ENCODE measurements at regions not wholly inside any gene's neighbourhood (a gene's known extent, or its start where the extent isn't known, plus 50 kb on each side); places are given as distances from the start of the nearest gene placed in this dataset.

GRCh38 chr6:18584372-18584771 lies 197.2 kb downstream of the RNF144B start:
- Mint-ChIP-seq H3K27me3 (ENCODE audit: low read depth in 3 of 3) (peaks cover 0 to 2% (median 2%) of the 10 kb centered on the region in 3 donors), H3K27ac (no peak overlapping the region), H3K4me3 (no peak overlapping the region), H3K36me3 (no peaks in the 10 kb centered on the region), H3K4me1 (no peaks in the 10 kb centered on the region), H3K9me3 (peaks cover 0 to 6% (median 0%) of the 10 kb centered on the region in 7 donors)
- no peaks in the 10 kb centered on the region for H3K36me3 ChIP-seq (replicated peaks in 1 of 2; ENCODE audit: control insufficient read depth in 1 of 2, insufficient read depth in 2 of 2, low read length in 2 of 2)
- H3K79me2 ChIP-seq (ENCODE audit: insufficient read depth, low read length) = no peaks in the 10 kb centered on the region
- H3K9me3 ChIP-seq (replicated peaks in 1 of 2; ENCODE audit: control insufficient read depth in 1 of 2, insufficient read depth in 1 of 2, low read length in 2 of 2) = no peaks in the 10 kb centered on the region
- intact Hi-C loops (cut with micrococcal nuclease) = no loop called here
- DNase-seq = no peak
- no peak overlapping the region for H3K9ac ChIP-seq (ENCODE audit: insufficient read depth, low read length, poor library complexity, severe bottlenecking)
- no peaks in the 10 kb centered on the region for H3K27me3 ChIP-seq (ENCODE audit: control insufficient read depth in 2 of 2, insufficient read depth in 2 of 2, low read length in 2 of 2)
- 100% methylated on average over 1 of the region's 4 CpGs for WGBS (ENCODE audit: insufficient coverage)
- no peak overlapping the region for H3K4me2 ChIP-seq (replicated peaks; ENCODE audit: extremely low read depth, low read length, poor library complexity, severe bottlenecking)
- H3K4me3 ChIP-seq (replicated peaks in 1 of 3; ENCODE audit: low read depth in 2 of 3, low read length in 3 of 3) = no peak overlapping the region
- H4K20me1 ChIP-seq (ENCODE audit: insufficient read depth, low read length) = no peaks in the 10 kb centered on the region
- H3K27ac ChIP-seq (ENCODE audit: low read depth in 1 of 2, low read length in 2 of 2) = no peak overlapping the region
- H2AFZ ChIP-seq (ENCODE audit: insufficient read depth, low read depth, low read length, poor library complexity, severe bottlenecking) = no peak overlapping the region
- no peaks in the 10 kb centered on the region for H3K4me1 ChIP-seq (ENCODE audit: control insufficient read depth in 1 of 2, insufficient read depth in 2 of 2, low read length in 2 of 2)
- TF ChIP-seq CTCF (IDR thresholded peaks at IDR 0.05) = no peak

- Mint-ChIP-seq H3K27ac (no peak overlapping the region), H3K27me3 (ENCODE audit: low read depth in 3 of 3) (peaks cover 0 to 2% (median 2%) of the 10 kb centered on the region in 3 donors), H3K4me1 (no peaks in the 10 kb centered on the region), H3K9me3 (peaks cover 0 to 6% (median 0%) of the 10 kb centered on the region in 7 donors), H3K4me3 (no peak overlapping the region), H3K36me3 (no peaks in the 10 kb centered on the region)
- no peaks in the 10 kb centered on the region for H3K36me3 ChIP-seq (replicated peaks in 1 of 2; ENCODE audit: control insufficient read depth in 1 of 2, insufficient read depth in 2 of 2, low read length in 2 of 2)
- no peaks in the 10 kb centered on the region for H3K27me3 ChIP-seq (ENCODE audit: control insufficient read depth in 2 of 2, insufficient read depth in 2 of 2, low read length in 2 of 2)
- H3K9me3 ChIP-seq (replicated peaks in 1 of 2; ENCODE audit: control insufficient read depth in 1 of 2, insufficient read depth in 1 of 2, low read length in 2 of 2) = no peaks in the 10 kb centered on the region
- intact Hi-C loops (cut with micrococcal nuclease) = no loop called here
- H3K79me2 ChIP-seq (ENCODE audit: insufficient read depth, low read length) = no peaks in the 10 kb centered on the region
- no peak for TF ChIP-seq CTCF (IDR thresholded peaks at IDR 0.05)
- no peak overlapping the region for H3K9ac ChIP-seq (ENCODE audit: insufficient read depth, low read length, poor library complexity, severe bottlenecking)
- H3K4me3 ChIP-seq (replicated peaks in 1 of 3; ENCODE audit: low read depth in 2 of 3, low read length in 3 of 3) = no peak overlapping the region
- no peak overlapping the region for H3K4me2 ChIP-seq (replicated peaks; ENCODE audit: extremely low read depth, low read length, poor library complexity, severe bottlenecking)
- DNase-seq = peak in 1 of 3 donors; percentile 27
- H2AFZ ChIP-seq (ENCODE audit: insufficient read depth, low read depth, low read length, poor library complexity, severe bottlenecking) = no peak overlapping the region
- no peak overlapping the region for H3K27ac ChIP-seq (ENCODE audit: low read depth in 1 of 2, low read length in 2 of 2)
- no peaks in the 10 kb centered on the region for H4K20me1 ChIP-seq (ENCODE audit: insufficient read depth, low read length)
- 80% methylated on average over 1 of the region's 4 CpGs for WGBS (ENCODE audit: insufficient coverage)
- no peaks in the 10 kb centered on the region for H3K4me1 ChIP-seq (ENCODE audit: control insufficient read depth in 1 of 2, insufficient read depth in 2 of 2, low read length in 2 of 2)
These were observed 198.0 kb downstream of the RNF144B start for GRCh38 chr6:18585032-18585573.

Data from CD14-positive monocyte (primary cell).